AML-193 (cell line): ENCODE measurements at regions not wholly inside any gene's neighbourhood (a gene's known extent, or its start where the extent isn't known, plus 50 kb on each side); places are given as distances from the start of the nearest gene placed in this dataset.

Source experiments
- DNase-seq, 2 experiments: peaks; one replicate each; lab custom pipeline; 2025; lab: John Stamatoyannopoulos, UW

DNA sequence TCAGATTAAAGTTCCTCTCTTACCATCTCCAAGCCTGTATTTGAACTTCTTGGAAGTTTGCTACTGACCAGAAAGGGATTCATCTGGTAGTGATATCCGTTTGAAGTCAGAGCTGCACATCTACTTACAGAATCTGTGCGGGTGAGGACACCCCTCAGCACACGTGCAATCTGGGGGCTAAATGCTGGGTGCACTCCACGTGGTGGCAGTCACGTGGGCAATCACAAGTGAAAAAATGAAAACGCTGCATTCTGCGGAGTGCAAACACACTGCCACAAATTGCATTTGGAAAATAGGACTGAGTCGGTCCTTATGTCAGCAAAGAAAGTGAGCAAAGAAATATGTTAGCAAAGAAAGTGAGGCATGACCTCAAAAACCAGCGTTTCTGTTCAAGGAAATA is 76.1 kb upstream of the GYPC start:
- DNase-seq = no peak

- DNase-seq = no peak
Observed at GRCh38 chr2:126586317-126586716, 69.6 kb upstream of the GYPC start.

DNA sequence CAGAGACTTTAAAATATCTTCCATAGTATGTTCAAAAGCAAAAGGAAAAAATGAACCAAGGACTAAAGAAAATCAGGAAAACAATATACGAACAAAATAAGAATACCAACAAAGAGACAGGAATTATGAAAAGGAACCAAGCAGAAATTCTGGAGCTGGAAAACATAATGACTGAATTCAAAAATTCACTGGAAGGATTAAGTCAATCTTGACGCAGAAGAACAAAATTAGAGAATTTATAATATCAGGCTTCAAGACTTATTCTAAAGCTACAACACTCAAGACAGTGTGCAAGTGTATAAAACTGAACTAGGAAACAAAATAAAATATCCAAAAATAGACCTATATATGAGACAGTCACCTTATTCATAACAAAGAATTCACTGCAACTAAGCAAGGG is 56.9 kb upstream of the GYPC start:
- DNase-seq = no peak

DNA sequence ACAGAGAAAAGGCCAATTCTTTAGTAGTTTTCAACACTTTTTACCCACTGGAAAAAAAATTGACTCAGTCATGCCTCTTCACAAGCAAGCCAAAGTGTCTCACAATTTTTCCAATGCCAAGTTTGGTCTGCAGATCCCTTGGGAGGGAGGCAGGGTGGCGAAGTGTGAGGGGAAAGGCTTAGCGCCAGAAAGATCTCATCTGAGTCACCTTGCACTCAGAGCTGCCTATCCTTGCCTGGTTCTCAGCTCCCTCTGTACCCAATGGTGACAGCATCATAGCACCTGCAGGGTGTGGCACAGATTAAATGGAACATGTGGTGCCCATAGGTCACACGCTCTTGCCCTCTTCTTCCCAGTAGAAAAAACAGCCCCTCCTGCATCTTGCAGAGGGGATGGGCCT is 55.2 kb upstream of the GYPC start:
- DNase-seq = no peak

- DNase-seq = no peak
Observed at GRCh38 chr2:126602334-126602733, 53.6 kb upstream of the GYPC start.
